IMR-90 (cell line): ENCODE measurements at regions not wholly inside any gene's neighbourhood (a gene's known extent, or its start where the extent isn't known, plus 50 kb on each side); places are given as distances from the start of the nearest gene placed in this dataset.

ENCODE experiments used
- ATAC-seq: fragments of 200-7000 bp; cut with Tn5 transposase; 2 replicates; pipeline ENCODE4 v1.9.1; 2020; ENCODE audit warnings: low read depth, mild to moderate bottlenecking, moderate library complexity
- BruUV-seq: library from RNA; stranded (reverse); fragments of 400-500 nt; replicated peaks from 2 replicates; lab custom pipeline; 2021; lab: Mats Ljungman, UMichigan
- CTCF ChIA-PET: fragments of 300-600 bp; formaldehyde crosslinking; extraction: SDS; loops from one replicate; lab custom pipeline; 2021; ENCODE audit warnings: antibody characterized with exemption; lab: Yijun Ruan, JAX
- POLR2A ChIA-PET: fragments of 300-600 bp; sonication (Branson Sonifier 250); formaldehyde crosslinking; loops from one replicate; lab custom pipeline; 2022; ENCODE audit warnings: antibody characterized with exemption; ENCODE audit not compliant: unreplicated experiment; lab: Charles Lee
- DNase-seq: peaks from one replicate; pipeline ENCODE4 v3.0.0; 2013
- H2AFZ ChIP-seq: replicated peaks from 2 replicates; pipeline ENCODE3; 2013; ENCODE audit warnings: low read length, mild to moderate bottlenecking; ENCODE audit not compliant: poor library complexity
- H2AK5ac ChIP-seq: 2 replicates; pipeline ENCODE4 v1.6.1; 2013; ENCODE audit warnings: low read depth, low read length, inconsistent platforms
- H2AK9ac ChIP-seq: replicated peaks from 2 replicates; pipeline ENCODE3; 2013; ENCODE audit warnings: mild to moderate bottlenecking, low read depth, low read length, moderate library complexity; ENCODE audit not compliant: poor library complexity
- H2BK120ac ChIP-seq: 2 replicates; pipeline ENCODE4 v1.6.1; 2013; ENCODE audit warnings: low read depth, low read length, inconsistent platforms
- H2BK15ac ChIP-seq: 3 replicates; pipeline ENCODE4 v1.6.1; 2013; ENCODE audit warnings: low read depth, low read length, inconsistent platforms
- H2BK20ac ChIP-seq: 2 replicates; pipeline ENCODE4 v1.6.1; 2013; ENCODE audit warnings: low read depth, mild to moderate bottlenecking, inconsistent platforms, low read length, moderate library complexity
- H2BK5ac ChIP-seq: 2 replicates; pipeline ENCODE4 v1.6.1; 2013; ENCODE audit warnings: mild to moderate bottlenecking, low read depth, low read length, inconsistent platforms; ENCODE audit not compliant: poor library complexity, severe bottlenecking
- H3K14ac ChIP-seq: replicated peaks from 2 replicates; pipeline ENCODE4 v1.6.1; 2013; ENCODE audit warnings: low read depth, low read length, inconsistent platforms
- H3K18ac ChIP-seq: 2 replicates; pipeline ENCODE4 v1.6.1; 2013; ENCODE audit warnings: low read depth, low read length, control low read depth
- H3K23ac ChIP-seq: 2 replicates; pipeline ENCODE4 v1.6.1; 2013; ENCODE audit warnings: low read depth, low read length, inconsistent platforms
- H3K27ac ChIP-seq: 2 replicates; pipeline ENCODE4 v1.5.1; 2013; ENCODE audit warnings: mild to moderate bottlenecking, control low read depth, low read length; ENCODE audit not compliant: insufficient read depth
- H3K27me3 ChIP-seq: 2 replicates; pipeline ENCODE4 v1.6.1; 2013; ENCODE audit warnings: low read length; ENCODE audit not compliant: control insufficient read depth, insufficient read depth
- H3K36me3 ChIP-seq: 2 replicates; pipeline ENCODE4 v1.6.1; 2013; ENCODE audit warnings: low read length, mixed read lengths; ENCODE audit not compliant: control insufficient read depth, insufficient read depth
- H3K4ac ChIP-seq: 2 replicates; pipeline ENCODE4 v1.6.1; 2013; ENCODE audit warnings: low read depth, low read length, inconsistent platforms
- H3K4me1 ChIP-seq: 2 replicates; pipeline ENCODE4 v1.6.1; 2013; ENCODE audit warnings: low read length, mixed read lengths; ENCODE audit not compliant: control insufficient read depth, insufficient read depth
- H3K4me2 ChIP-seq: 2 replicates; pipeline ENCODE4 v1.6.1; 2013; ENCODE audit warnings: low read depth, mild to moderate bottlenecking, control low read depth, low read length, moderate library complexity
- H3K4me3 ChIP-seq: 2 replicates; pipeline ENCODE4 v1.5.1; 2013; ENCODE audit warnings: low read depth, mild to moderate bottlenecking, control low read depth, low read length, moderate library complexity; ENCODE audit not compliant: insufficient read depth
- H3K56ac ChIP-seq: 2 replicates; pipeline ENCODE4 v1.6.1; 2013; ENCODE audit warnings: low read length, inconsistent platforms; ENCODE audit not compliant: insufficient read depth; ENCODE audit errors: extremely low read depth
- H3K79me1 ChIP-seq, 2 experiments: 2 replicates each; pipeline ENCODE4 v1.6.1; 2013; ENCODE audit warnings: low read length in 2 of 2, inconsistent platforms in 1 of 2, low read depth in 1 of 2
- H3K9ac ChIP-seq: 2 replicates; pipeline ENCODE4 v1.6.1; 2013; ENCODE audit warnings: low read depth, low read length, control low read depth
- H3K9me1 ChIP-seq: 2 replicates; pipeline ENCODE4 v1.6.1; 2013; ENCODE audit warnings: low read length, inconsistent platforms; ENCODE audit not compliant: insufficient read depth
- H3K9me3 ChIP-seq: 2 replicates; pipeline ENCODE4 v1.6.1; 2013; ENCODE audit warnings: low read length; ENCODE audit not compliant: control insufficient read depth, insufficient read depth
- H4K20me1 ChIP-seq: 2 replicates; pipeline ENCODE4 v1.6.1; 2013; ENCODE audit warnings: low read length, inconsistent platforms; ENCODE audit not compliant: insufficient read depth
- H4K5ac ChIP-seq: 2 replicates; pipeline ENCODE4 v1.6.1; 2013; ENCODE audit warnings: mild to moderate bottlenecking, low read depth, low read length, control low read depth
- H4K8ac ChIP-seq, 2 experiments: 2 replicates each; pipeline ENCODE4 v1.6.1; 2013; ENCODE audit warnings: low read depth in 2 of 2, low read length in 2 of 2, control low read depth in 1 of 2, inconsistent platforms in 1 of 2
- H4K91ac ChIP-seq: 2 replicates; pipeline ENCODE4 v1.6.1; 2013; ENCODE audit warnings: low read depth, low read length, inconsistent platforms; ENCODE audit not compliant: insufficient read depth
- CEBPB ChIP-seq: IDR thresholded peaks from 2 replicates; pipeline ENCODE4 v1.6.1; 2012; ENCODE audit warnings: low read depth, low read length, improper control_type of control experiment
- CHD1 ChIP-seq: IDR thresholded peaks from 2 replicates; pipeline ENCODE4 v1.6.1; 2012; ENCODE audit warnings: low read depth, low read length, improper control_type of control experiment
- CTCF ChIP-seq: conservative IDR thresholded peaks from 2 replicates; pipeline ENCODE4 v1.5.1; 2012; ENCODE audit warnings: mild to moderate bottlenecking, low read depth, low read length, improper control_type of control experiment
- ELK1 ChIP-seq: fragments of 150-350 bp; IDR thresholded peaks from 2 replicates; pipeline ENCODE4 v1.6.1; 2016; ENCODE audit warnings: low read depth, mild to moderate bottlenecking, low read length, moderate library complexity, borderline replicate concordance
- FOS ChIP-seq: fragments of 150-350 bp; IDR thresholded peaks from 2 replicates; pipeline ENCODE4 v1.6.1; 2016; ENCODE audit warnings: low read depth, low read length
- MAFK ChIP-seq: IDR thresholded peaks from 2 replicates; pipeline ENCODE4 v1.6.1; 2012; ENCODE audit warnings: low read depth, low read length, improper control_type of control experiment
- MAZ ChIP-seq: IDR thresholded peaks from 2 replicates; pipeline ENCODE4 v1.6.1; 2012; ENCODE audit warnings: low read depth, mild to moderate bottlenecking, low read length, improper control_type of control experiment, moderate library complexity, borderline replicate concordance
- NFE2L2 ChIP-seq: fragments of 150-350 bp; IDR thresholded peaks from 2 replicates; pipeline ENCODE4 v1.6.1; 2016; ENCODE audit warnings: low read depth, mild to moderate bottlenecking, low read length
- POLR2A ChIP-seq: IDR thresholded peaks from 2 replicates; pipeline ENCODE4 v1.6.1; 2012; ENCODE audit warnings: mild to moderate bottlenecking, low read depth, low read length
- RCOR1 ChIP-seq: IDR thresholded peaks from 2 replicates; pipeline ENCODE4 v1.6.1; 2012; ENCODE audit warnings: mild to moderate bottlenecking, low read length, improper control_type of control experiment; ENCODE audit not compliant: insufficient replicate concordance
- SMC3 ChIP-seq: fragments of 150-350 bp; IDR thresholded peaks from 2 replicates; pipeline ENCODE4 v1.6.1; 2016; ENCODE audit warnings: low read depth, mild to moderate bottlenecking, antibody characterized with exemption, low read length, moderate library complexity
- WGBS, 2 experiments: methylation state at CpG; one replicate each; pipeline versions ENCODE4 v1.1.5 to v1.1.7; 2013; ENCODE audit warnings: missing lambda C conversion rate in 2 of 2; ENCODE audit not compliant: insufficient read length in 1 of 2; ENCODE audit errors: extremely low coverage in 2 of 2; 5-methylcytosine and 5-hydroxymethylcytosine counted together
- dilution Hi-C: fragments of 300-500 bp; cut with HindIII; formaldehyde crosslinking; loops from one replicate; pipeline ENCODE4 v1.14.3; 2018; ENCODE audit warnings: low sequenced_read_pairs; ENCODE audit not compliant: unreplicated experiment
- in situ Hi-C: fragments of 300-500 bp; cut with MboI; formaldehyde crosslinking; loops from 3 replicates; pipeline ENCODE4 v1.14.3; 2019; ENCODE audit warnings: low sequenced_read_pairs, inconsistent platforms, mixed read lengths
- intact Hi-C: fragments of 100-400 bp; cut with micrococcal nuclease; formaldehyde crosslinking; loops from 2 replicates; pipeline ENCODE4 v1.10.0; 2022

GRCh38 chr1:229158341-229158921 is 112.5 kb upstream of the RAB4A start:
- H3K4ac ChIP-seq, result no peak overlapping the region
- no peak overlapping the region for H3K4me2 ChIP-seq
- H2AFZ ChIP-seq, result no peak overlapping the region
- no peak overlapping the region for H3K4me3 ChIP-seq
- H2BK20ac ChIP-seq, result no peak overlapping the region
- WGBS, 2 experiments, result 79% methylated on average over 6 of the region's 11 CpGs; no CpG with 5 or more reads in 1 of the 2 experiments
- peaks cover 24% of the 10 kb centered on the region; the same call in 1 of the 2 replicates for H3K27me3 ChIP-seq
- H2AK9ac ChIP-seq, result no peak overlapping the region
- ATAC-seq (no peak), DNase-seq (no peak)
- TF ChIP-seq POLR2A (no peak), NFE2L2 (no peak), RCOR1 (no peak), ELK1 (no peak), CEBPB (no peak), FOS (no peak), MAZ (no peak), MAFK (no peak), SMC3 (no peak), CHD1 (no peak), CTCF (no peak)
- H4K8ac ChIP-seq, result no peak overlapping the region
- no peak overlapping the region for H4K5ac ChIP-seq
- no TSS peak for BruUV-seq
- H3K27ac ChIP-seq, result no peak overlapping the region
- no peaks in the 10 kb centered on the region for H3K36me3 ChIP-seq
- no peak overlapping the region for H2AK5ac ChIP-seq
- dilution Hi-C loops, result no loop called here
- no peak overlapping the region for H2BK120ac ChIP-seq
- H3K23ac ChIP-seq, result no peak overlapping the region
- H3K9ac ChIP-seq, result no peak overlapping the region
- H3K9me1 ChIP-seq, result no peaks in the 10 kb centered on the region
- ChIA-PET CTCF (no interaction called here), POLR2A (no interaction called here)
- in situ Hi-C loops, result no loop called here
- H4K20me1 ChIP-seq, result no peaks in the 10 kb centered on the region
- no peak overlapping the region for H4K91ac ChIP-seq
- no peak overlapping the region for H2BK15ac ChIP-seq
- no peak overlapping the region for H3K18ac ChIP-seq
- no peaks in the 10 kb centered on the region for H3K9me3 ChIP-seq
- no peaks in the 10 kb centered on the region for H3K79me1 ChIP-seq
- no peak overlapping the region for H3K56ac ChIP-seq
- no peak overlapping the region for H2BK5ac ChIP-seq
- no peaks in the 10 kb centered on the region; the same call in 1 of the 2 replicates for H3K4me1 ChIP-seq
- H3K14ac ChIP-seq, result no peak overlapping the region
- intact Hi-C loops, result no loop called here
